SK-N-MC (cell line): ENCODE measurements at regions not wholly inside any gene's neighbourhood (a gene's known extent, or its start where the extent isn't known, plus 50 kb on each side); places are given as distances from the start of the nearest gene placed in this dataset.

ENCODE experiments used
- EZH2 ChIP-seq: fragments of 200-600 bp; sonication (generic); IDR thresholded peaks from one replicate; pipeline ENCODE4 v1.6.1; 2017; ENCODE audit warnings: antibody characterized with exemption
- POLR2AphosphoS5 ChIP-seq: IDR thresholded peaks from 2 replicates; pipeline ENCODE4 v1.6.1; 2012; ENCODE audit warnings: mild to moderate bottlenecking, low read depth, low read length, borderline replicate concordance

GRCh38 chr12:77521508-77522115 is 309.1 kb upstream of the NAV3 start:
- TF ChIP-seq EZH2 (no peak), POLR2AphosphoS5 (no peak)
